PC-3 (cell line): ENCODE measurements at regions not wholly inside any gene's neighbourhood (a gene's known extent, or its start where the extent isn't known, plus 50 kb on each side); places are given as distances from the start of the nearest gene placed in this dataset.

Experiments used
- EZH2 ChIP-seq: fragments of 300-600 bp; sonication (generic); IDR thresholded peaks from one replicate; pipeline ENCODE4 v1.6.1; 2017; ENCODE audit warnings: antibody characterized with exemption, mild to moderate bottlenecking, low read length; ENCODE audit not compliant: unreplicated experiment
- TF ChIP-seq, protein P1 (sequence below): fragments of 300-600 bp; sonication (generic); conservative IDR thresholded peaks from 2 replicates; pipeline ENCODE4 v1.5.1; 2017; ENCODE audit warnings: antibody characterized with exemption, low read depth, mild to moderate bottlenecking, low read length

DNA sequence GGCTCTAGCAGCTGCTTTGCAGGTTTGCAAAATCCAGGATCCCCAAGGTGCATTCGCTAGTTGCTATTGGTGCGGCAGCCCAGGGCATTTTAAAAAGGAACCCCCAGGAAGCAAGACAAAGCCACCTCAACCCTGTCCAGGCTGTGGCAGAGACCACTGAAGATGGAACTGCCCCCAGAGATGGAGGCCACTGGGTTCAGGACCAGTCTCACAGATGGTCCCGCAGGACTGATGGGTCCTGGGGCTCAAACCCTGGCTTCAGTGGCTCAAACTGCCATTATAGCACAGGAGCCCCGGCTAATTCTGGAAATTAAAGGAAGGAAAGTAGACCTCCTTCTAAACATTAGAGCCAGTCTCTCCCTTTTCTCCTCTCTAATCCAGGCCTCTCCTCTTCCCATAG, 79.8 kb upstream of the TSPAN11 start:
- TF ChIP-seq, protein P1, sequence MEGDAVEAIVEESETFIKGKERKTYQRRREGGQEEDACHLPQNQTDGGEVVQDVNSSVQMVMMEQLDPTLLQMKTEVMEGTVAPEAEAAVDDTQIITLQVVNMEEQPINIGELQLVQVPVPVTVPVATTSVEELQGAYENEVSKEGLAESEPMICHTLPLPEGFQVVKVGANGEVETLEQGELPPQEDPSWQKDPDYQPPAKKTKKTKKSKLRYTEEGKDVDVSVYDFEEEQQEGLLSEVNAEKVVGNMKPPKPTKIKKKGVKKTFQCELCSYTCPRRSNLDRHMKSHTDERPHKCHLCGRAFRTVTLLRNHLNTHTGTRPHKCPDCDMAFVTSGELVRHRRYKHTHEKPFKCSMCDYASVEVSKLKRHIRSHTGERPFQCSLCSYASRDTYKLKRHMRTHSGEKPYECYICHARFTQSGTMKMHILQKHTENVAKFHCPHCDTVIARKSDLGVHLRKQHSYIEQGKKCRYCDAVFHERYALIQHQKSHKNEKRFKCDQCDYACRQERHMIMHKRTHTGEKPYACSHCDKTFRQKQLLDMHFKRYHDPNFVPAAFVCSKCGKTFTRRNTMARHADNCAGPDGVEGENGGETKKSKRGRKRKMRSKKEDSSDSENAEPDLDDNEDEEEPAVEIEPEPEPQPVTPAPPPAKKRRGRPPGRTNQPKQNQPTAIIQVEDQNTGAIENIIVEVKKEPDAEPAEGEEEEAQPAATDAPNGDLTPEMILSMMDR: no peak
- no peak for TF ChIP-seq EZH2
